ENCODE measurements at regions not wholly inside any gene's neighbourhood (a gene's known extent, or its start where the extent isn't known, plus 50 kb on each side); places are given as distances from the start of the nearest gene placed in this dataset.

DNA sequence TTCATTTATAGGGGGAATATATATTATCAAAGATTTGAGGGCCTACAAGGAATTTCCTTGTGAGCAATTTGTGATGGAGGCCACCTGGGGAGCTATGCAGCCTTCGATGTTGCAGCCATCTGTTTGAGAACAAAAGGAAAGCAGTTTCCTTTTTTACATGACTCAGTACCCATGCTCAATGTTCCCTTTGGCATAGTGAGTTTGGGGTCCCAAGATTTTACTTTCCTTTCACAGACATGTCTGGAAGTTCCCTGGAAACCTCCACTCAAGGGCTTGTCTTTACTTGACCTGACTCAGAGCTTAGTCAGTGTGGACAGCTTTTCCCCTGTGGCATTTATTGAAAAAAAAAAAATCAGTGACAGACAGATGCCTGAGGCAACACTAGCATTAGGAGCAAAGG is 73.5 kb upstream of the VIPR2 start:
- Mint-ChIP-seq H3K36me3 (ENCODE audit: insufficient read depth, unreplicated experiment) (no peaks in the 10 kb centered on the region), H3K9me3 (ENCODE audit: low read depth, unreplicated experiment) (peaks cover 9% of the 10 kb centered on the region), H3K27me3 (ENCODE audit: unreplicated experiment) (no peaks in the 10 kb centered on the region), H3K4me1 (ENCODE audit: low read depth, unreplicated experiment) (no peaks in the 10 kb centered on the region), H3K4me3 (ENCODE audit: low read depth, unreplicated experiment) (no peak overlapping the region), H3K27ac (ENCODE audit: unreplicated experiment) (no peak overlapping the region)
- no peak for DNase-seq
- no TSS peak for BruUV-seq (replicated peaks)
- CTCF ChIA-PET: no interaction called here
- TF ChIP-seq, protein P1, sequence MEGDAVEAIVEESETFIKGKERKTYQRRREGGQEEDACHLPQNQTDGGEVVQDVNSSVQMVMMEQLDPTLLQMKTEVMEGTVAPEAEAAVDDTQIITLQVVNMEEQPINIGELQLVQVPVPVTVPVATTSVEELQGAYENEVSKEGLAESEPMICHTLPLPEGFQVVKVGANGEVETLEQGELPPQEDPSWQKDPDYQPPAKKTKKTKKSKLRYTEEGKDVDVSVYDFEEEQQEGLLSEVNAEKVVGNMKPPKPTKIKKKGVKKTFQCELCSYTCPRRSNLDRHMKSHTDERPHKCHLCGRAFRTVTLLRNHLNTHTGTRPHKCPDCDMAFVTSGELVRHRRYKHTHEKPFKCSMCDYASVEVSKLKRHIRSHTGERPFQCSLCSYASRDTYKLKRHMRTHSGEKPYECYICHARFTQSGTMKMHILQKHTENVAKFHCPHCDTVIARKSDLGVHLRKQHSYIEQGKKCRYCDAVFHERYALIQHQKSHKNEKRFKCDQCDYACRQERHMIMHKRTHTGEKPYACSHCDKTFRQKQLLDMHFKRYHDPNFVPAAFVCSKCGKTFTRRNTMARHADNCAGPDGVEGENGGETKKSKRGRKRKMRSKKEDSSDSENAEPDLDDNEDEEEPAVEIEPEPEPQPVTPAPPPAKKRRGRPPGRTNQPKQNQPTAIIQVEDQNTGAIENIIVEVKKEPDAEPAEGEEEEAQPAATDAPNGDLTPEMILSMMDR (IDR thresholded peaks at IDR 0.05; ENCODE audit: unreplicated experiment): no peak
- intact Hi-C loops (cut with micrococcal nuclease; ENCODE audit: unreplicated experiment): no loop called here

DNA sequence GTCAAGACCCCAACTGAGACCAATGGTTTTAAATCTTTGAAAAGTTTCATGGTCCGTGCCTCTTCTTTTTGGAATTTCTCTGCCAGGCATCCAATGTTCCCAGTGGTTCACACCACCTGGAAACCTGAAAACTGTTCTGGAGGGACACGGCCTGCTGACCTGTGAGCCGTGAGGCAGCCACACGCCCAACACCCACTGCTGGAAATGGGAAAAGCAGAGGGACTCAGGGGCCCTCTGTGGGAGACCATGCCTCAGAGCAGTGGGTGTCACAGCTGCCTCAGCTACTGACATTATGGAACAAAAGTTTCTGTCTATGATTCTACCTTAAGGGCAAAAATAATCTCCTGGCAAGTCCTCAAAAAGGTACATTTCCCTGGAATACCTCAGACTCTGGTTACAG is 70.4 kb upstream of the VIPR2 start:
- no peaks in the 10 kb centered on the region for H3K4me1 Mint-ChIP-seq (ENCODE audit: low read depth, unreplicated experiment)
- DNase-seq: no peak
- no peaks in the 10 kb centered on the region for H3K36me3 Mint-ChIP-seq (ENCODE audit: insufficient read depth, unreplicated experiment)
- peaks cover 15% of the 10 kb centered on the region for H3K9me3 Mint-ChIP-seq (ENCODE audit: low read depth, unreplicated experiment)
- no peak overlapping the region for H3K27ac Mint-ChIP-seq (ENCODE audit: unreplicated experiment)
- intact Hi-C loops (cut with micrococcal nuclease; ENCODE audit: unreplicated experiment): no loop called here
- no peak overlapping the region for H3K4me3 Mint-ChIP-seq (ENCODE audit: low read depth, unreplicated experiment)
- TF ChIP-seq, protein P1 (IDR thresholded peaks at IDR 0.05; ENCODE audit: unreplicated experiment): no peak
- BruUV-seq (replicated peaks): no TSS peak
- CTCF ChIA-PET: no interaction called here
- H3K27me3 Mint-ChIP-seq (ENCODE audit: unreplicated experiment): no peaks in the 10 kb centered on the region

DNA sequence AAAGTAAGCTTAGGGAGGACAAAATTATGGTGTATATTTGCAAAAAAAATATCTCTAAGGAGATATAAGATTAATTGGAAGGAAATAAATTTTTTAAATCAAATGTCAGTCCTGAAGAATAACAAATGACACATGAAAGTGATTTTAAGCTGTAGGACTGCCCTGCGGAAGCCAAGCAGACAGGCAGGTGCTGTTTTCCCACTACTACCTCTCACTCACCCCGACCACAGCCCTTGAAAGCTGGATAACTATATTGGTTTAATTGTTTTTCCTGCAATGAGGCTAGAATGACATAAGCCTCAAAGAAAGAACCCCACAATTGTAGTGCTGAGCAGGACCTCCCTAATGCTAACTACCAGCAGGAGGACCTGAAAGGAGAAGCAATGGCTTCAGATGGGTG is 68.6 kb upstream of the VIPR2 start:
- Mint-ChIP-seq H3K4me1 (ENCODE audit: low read depth, unreplicated experiment) (no peaks in the 10 kb centered on the region), H3K4me3 (ENCODE audit: low read depth, unreplicated experiment) (no peak overlapping the region), H3K36me3 (ENCODE audit: insufficient read depth, unreplicated experiment) (no peaks in the 10 kb centered on the region), H3K9me3 (ENCODE audit: low read depth, unreplicated experiment) (peaks cover 15% of the 10 kb centered on the region), H3K27ac (ENCODE audit: unreplicated experiment) (no peak overlapping the region), H3K27me3 (ENCODE audit: unreplicated experiment) (no peaks in the 10 kb centered on the region)
- no peak for DNase-seq
- CTCF ChIA-PET: no interaction called here
- intact Hi-C loops (cut with micrococcal nuclease; ENCODE audit: unreplicated experiment): no loop called here
- TF ChIP-seq, protein P1 (IDR thresholded peaks at IDR 0.05; ENCODE audit: unreplicated experiment): no peak
- no TSS peak for BruUV-seq (replicated peaks)

DNA sequence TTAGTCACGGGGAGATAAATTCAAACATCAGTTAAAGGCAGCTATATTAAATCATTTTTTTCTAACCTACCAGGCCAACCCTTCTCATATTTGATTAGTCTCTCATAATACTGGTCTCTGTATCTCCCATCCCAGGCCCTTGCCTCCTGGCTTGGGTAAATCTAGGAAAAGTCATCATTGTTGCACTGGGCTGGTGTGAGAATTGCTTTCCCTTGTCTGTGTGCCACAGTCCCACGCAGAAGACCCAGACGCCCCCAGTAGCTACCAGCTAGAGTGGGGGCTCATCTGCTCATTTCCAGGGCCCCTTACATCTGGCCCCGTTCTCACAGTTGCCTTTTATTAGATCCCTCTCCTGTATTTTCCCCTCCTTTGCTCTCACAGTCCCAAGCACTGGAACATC is 67.6 kb upstream of the VIPR2 start:
- CTCF ChIA-PET: no interaction called here
- Mint-ChIP-seq H3K4me3 (ENCODE audit: low read depth, unreplicated experiment) (no peak overlapping the region), H3K27ac (ENCODE audit: unreplicated experiment) (no peak overlapping the region), H3K36me3 (ENCODE audit: insufficient read depth, unreplicated experiment) (no peaks in the 10 kb centered on the region), H3K9me3 (ENCODE audit: low read depth, unreplicated experiment) (peaks cover 8% of the 10 kb centered on the region), H3K27me3 (ENCODE audit: unreplicated experiment) (no peaks in the 10 kb centered on the region), H3K4me1 (ENCODE audit: low read depth, unreplicated experiment) (no peaks in the 10 kb centered on the region)
- TF ChIP-seq, protein P1 (IDR thresholded peaks at IDR 0.05; ENCODE audit: unreplicated experiment): no peak
- intact Hi-C loops (cut with micrococcal nuclease; ENCODE audit: unreplicated experiment): no loop called here
- no peak for DNase-seq
- BruUV-seq (replicated peaks): no TSS peak

Measured in Calu3 (cell line).